ENCODE measurements at regions not wholly inside any gene's neighbourhood (a gene's known extent, or its start where the extent isn't known, plus 50 kb on each side); places are given as distances from the start of the nearest gene placed in this dataset.

DNA sequence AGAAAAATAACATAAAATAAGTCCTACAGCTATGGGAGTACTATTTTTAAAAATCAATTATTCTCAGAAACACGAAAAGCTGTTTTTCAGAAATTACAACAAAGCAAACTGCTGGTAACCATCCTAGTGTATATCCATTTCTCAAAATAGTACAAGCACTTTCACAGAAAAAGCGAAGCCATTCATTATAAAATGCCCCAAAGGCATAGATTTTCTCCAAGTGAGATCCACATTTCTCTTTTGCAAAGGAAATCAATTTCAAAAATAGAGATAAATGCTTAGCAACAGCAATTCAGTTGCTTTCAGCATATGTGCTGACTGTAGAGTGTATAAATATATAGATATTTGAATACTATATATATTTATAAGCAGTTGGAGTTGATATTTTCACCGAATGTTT is 1266.3 kb downstream of the SI start:
- no peaks in the 10 kb centered on the region for H3K36me3 Mint-ChIP-seq
- H3K36me3 ChIP-seq (ENCODE audit: control insufficient read depth, insufficient read depth, low read length): no peaks in the 10 kb centered on the region
- no peak overlapping the region for H3K4me3 Mint-ChIP-seq
- no peaks in the 10 kb centered on the region for H3K9me3 ChIP-seq (ENCODE audit: control insufficient read depth in 2 of 2, low read length in 2 of 2)
- no peak overlapping the region for H3K4me3 ChIP-seq (ENCODE audit: low read depth, low read length)
- ATAC-seq (ENCODE audit: low read depth in 2 of 2) (no peak), DNase-seq (no peak)
- no peaks in the 10 kb centered on the region for H3K27me3 Mint-ChIP-seq
- no peak overlapping the region for H3K27ac Mint-ChIP-seq
- H3K4me1 ChIP-seq (ENCODE audit: control insufficient read depth, insufficient read depth, low read length, poor library complexity, severe bottlenecking): no peaks in the 10 kb centered on the region
- H3K27ac ChIP-seq (ENCODE audit: insufficient read depth, low read length, poor library complexity, severe bottlenecking): no peak overlapping the region
- H3K9me3 Mint-ChIP-seq: peaks cover 0 to 18% (median 4%) of the 10 kb centered on the region in 7 donors
- H3K27me3 ChIP-seq (ENCODE audit: control insufficient read depth, insufficient read depth, low read length): no peaks in the 10 kb centered on the region
- no peaks in the 10 kb centered on the region for H3K4me1 Mint-ChIP-seq

DNA sequence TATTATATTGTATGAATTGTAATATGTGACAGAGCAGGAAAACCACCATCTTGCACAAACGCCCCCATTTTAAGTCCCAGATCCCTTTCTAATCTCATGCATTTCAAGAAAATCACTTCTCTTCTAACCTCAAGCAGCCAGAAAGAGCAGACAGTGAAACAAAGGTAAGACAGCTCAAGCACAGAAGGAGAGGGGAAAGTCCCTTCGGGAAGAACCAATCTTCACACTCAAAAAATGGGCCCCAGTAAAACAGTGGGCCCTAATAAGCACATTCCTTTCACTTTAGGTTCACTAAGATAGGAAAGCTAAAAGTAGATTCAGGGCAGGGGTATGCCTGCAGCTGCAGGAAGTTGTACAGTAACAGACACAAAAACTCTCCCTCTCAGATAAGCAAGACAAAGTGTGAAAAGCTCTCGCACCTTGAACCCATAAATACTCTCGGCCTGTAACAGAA is 1268.7 kb downstream of the SI start:
- H3K9me3 ChIP-seq (ENCODE audit: control insufficient read depth in 2 of 2, low read length in 2 of 2): no peaks in the 10 kb centered on the region
- ATAC-seq (ENCODE audit: low read depth in 2 of 2) (no peak), DNase-seq (no peak)
- H3K4me3 Mint-ChIP-seq: no peak overlapping the region
- H3K36me3 ChIP-seq (ENCODE audit: control insufficient read depth, insufficient read depth, low read length): no peaks in the 10 kb centered on the region
- no peaks in the 10 kb centered on the region for H3K36me3 Mint-ChIP-seq
- peaks cover 0 to 9% (median 4%) of the 10 kb centered on the region in 7 donors for H3K9me3 Mint-ChIP-seq
- no peaks in the 10 kb centered on the region for H3K4me1 Mint-ChIP-seq
- H3K27me3 Mint-ChIP-seq: no peaks in the 10 kb centered on the region
- no peak overlapping the region for H3K4me3 ChIP-seq (ENCODE audit: low read depth, low read length)
- H3K4me1 ChIP-seq (ENCODE audit: control insufficient read depth, insufficient read depth, low read length, poor library complexity, severe bottlenecking): no peaks in the 10 kb centered on the region
- no peak overlapping the region for H3K27ac Mint-ChIP-seq
- H3K27ac ChIP-seq (ENCODE audit: insufficient read depth, low read length, poor library complexity, severe bottlenecking): no peak overlapping the region
- H3K27me3 ChIP-seq (ENCODE audit: control insufficient read depth, insufficient read depth, low read length): no peaks in the 10 kb centered on the region

DNA sequence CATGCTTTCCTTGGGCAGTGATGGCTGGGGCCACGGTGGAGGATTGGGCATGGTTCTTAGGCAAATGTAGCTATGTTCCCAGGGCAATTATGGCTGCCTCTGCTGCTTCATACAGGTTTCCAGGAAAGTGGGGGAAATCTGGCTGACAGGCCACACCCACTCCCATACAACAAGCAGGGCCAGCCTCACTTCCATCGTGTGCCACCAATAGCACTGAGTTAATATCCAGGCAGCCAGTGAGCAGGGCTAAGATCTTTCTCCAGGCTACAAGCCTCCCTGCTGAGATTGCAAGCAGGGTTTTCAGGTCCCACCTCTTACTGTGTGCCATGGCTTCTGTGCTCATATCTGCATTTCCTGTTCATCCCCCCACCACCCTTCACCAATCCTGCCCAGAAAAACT is 1291.9 kb downstream of the SI start:
- Mint-ChIP-seq H3K9me3 (peaks cover 4 to 25% (median 10%) of the 10 kb centered on the region in 7 donors), H3K36me3 (no peaks in the 10 kb centered on the region), H3K4me3 (no peak overlapping the region), H3K27ac (no peak overlapping the region), H3K4me1 (no peaks in the 10 kb centered on the region), H3K27me3 (no peaks in the 10 kb centered on the region)
- Histone ChIP-seq H3K9me3 (ENCODE audit: control insufficient read depth in 2 of 2, low read length in 2 of 2) (peaks cover 0 to 12% of the 10 kb centered on the region in 2 experiments), H3K4me3 (ENCODE audit: low read depth, low read length) (no peak overlapping the region), H3K27ac (ENCODE audit: insufficient read depth, low read length, poor library complexity, severe bottlenecking) (no peak overlapping the region), H3K36me3 (ENCODE audit: control insufficient read depth, insufficient read depth, low read length) (no peaks in the 10 kb centered on the region), H3K27me3 (ENCODE audit: control insufficient read depth, insufficient read depth, low read length) (no peaks in the 10 kb centered on the region), H3K4me1 (ENCODE audit: control insufficient read depth, insufficient read depth, low read length, poor library complexity, severe bottlenecking) (no peaks in the 10 kb centered on the region)
- ATAC-seq (ENCODE audit: low read depth in 2 of 2) (no peak), DNase-seq (no peak)

DNA sequence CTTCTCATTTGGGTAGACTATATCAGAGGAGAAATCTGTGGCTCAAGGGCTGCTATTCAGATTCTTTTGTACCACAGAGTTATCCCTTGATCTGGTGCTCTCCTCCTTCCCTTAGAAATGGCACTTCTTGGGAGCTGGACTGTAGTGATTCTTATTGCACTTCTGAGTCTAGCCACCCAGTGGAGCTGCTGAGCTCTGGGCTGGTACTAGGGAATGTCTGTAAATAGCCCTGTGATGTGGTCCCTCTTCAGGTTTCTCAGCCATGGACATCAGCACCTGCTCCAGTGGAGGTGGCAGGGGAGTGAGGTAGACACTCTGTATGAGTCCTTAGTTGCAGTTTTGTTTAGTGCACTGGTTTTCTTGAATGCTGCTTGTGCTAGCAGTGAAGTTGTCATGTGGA is 1292.6 kb downstream of the SI start:
- Histone ChIP-seq H3K27ac (ENCODE audit: insufficient read depth, low read length, poor library complexity, severe bottlenecking) (no peak overlapping the region), H3K9me3 (ENCODE audit: control insufficient read depth in 2 of 2, low read length in 2 of 2) (peaks cover 0 to 10% of the 10 kb centered on the region in 2 experiments), H3K36me3 (ENCODE audit: control insufficient read depth, insufficient read depth, low read length) (no peaks in the 10 kb centered on the region), H3K4me1 (ENCODE audit: control insufficient read depth, insufficient read depth, low read length, poor library complexity, severe bottlenecking) (no peaks in the 10 kb centered on the region), H3K4me3 (ENCODE audit: low read depth, low read length) (no peak overlapping the region), H3K27me3 (ENCODE audit: control insufficient read depth, insufficient read depth, low read length) (no peaks in the 10 kb centered on the region)
- H3K36me3 Mint-ChIP-seq: no peaks in the 10 kb centered on the region
- no peaks in the 10 kb centered on the region for H3K4me1 Mint-ChIP-seq
- H3K27ac Mint-ChIP-seq: no peak overlapping the region
- H3K4me3 Mint-ChIP-seq: no peak overlapping the region
- no peak for ATAC-seq (ENCODE audit: low read depth in 2 of 2)
- DNase-seq: no peak
- peaks cover 5 to 30% (median 10%) of the 10 kb centered on the region in 7 donors for H3K9me3 Mint-ChIP-seq
- no peaks in the 10 kb centered on the region for H3K27me3 Mint-ChIP-seq

DNA sequence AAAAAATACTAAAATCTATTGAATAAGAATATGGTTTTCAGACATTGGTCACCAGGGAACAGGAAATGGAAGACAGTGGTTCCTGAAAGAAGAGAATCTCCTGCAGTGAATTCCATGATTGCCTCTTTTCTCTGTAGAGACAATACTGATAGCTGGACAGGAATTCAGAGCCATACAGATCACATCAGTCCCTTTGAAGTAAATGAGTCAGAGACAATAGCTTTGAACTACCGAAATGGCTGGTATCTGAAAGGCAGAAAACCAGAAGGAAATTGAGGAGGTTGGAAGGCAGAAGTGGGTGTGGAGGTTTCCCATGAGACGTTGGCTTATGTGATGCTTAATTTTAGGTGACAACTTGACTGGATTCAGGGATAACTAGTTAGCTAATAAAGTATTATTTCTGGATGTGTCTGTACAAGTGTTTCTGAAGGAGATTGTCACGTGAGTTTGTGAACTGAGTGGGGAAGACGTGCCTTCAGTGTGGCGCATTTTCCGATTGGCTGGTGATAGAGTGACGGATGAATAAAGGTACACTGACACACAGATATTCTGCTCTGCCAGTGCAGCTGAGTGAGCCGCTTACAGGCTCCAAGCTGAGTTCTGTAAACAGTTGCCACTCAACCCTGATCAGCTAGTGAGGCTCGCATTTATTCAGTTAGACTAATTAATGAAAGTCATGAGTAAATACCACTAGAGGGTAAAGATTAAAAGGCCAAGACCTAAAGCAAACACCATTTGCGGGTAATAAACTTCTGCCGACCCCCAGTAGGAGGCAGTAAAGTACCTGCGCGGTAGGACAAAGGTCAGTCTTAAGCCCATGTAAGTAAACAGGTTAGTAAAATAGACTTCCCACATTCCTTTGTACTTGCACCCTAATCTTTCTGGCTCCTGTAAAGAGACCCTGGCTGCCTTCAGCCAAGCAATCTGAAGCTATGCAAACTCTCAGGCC is 1298.6 kb downstream of the SI start:
- no peak overlapping the region for H3K27ac Mint-ChIP-seq
- H3K36me3 ChIP-seq (ENCODE audit: control insufficient read depth, insufficient read depth, low read length): no peaks in the 10 kb centered on the region
- peaks cover 0 to 35% (median 9%) of the 10 kb centered on the region in 7 donors for H3K9me3 Mint-ChIP-seq

DNA sequence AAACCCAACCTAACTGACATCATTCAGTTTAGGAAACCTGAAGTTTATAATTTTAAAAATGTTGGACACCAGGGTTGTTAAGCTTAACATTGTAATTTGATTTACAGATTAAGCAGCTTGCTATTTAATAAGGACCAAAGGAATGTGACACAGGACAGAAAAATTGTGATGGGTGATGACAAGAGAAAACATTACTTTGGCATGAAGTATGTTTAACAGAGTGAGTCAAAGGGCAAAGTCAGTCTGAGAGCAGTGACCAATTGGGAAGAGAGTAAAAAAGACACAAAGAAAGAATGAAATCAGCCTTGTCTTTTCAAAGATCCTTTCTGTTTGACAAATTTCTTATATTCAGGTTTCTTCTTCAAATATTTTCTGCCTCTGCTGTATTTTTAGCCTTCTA is 1301.6 kb downstream of the SI start:
- ATAC-seq (ENCODE audit: low read depth in 2 of 2): no peak
- peaks cover 0 to 11% of the 10 kb centered on the region in 2 experiments for H3K9me3 ChIP-seq (ENCODE audit: control insufficient read depth in 2 of 2, low read length in 2 of 2)
- Mint-ChIP-seq H3K36me3 (no peaks in the 10 kb centered on the region), H3K9me3 (peaks cover 0 to 40% (median 9%) of the 10 kb centered on the region in 7 donors), H3K27ac (no peak overlapping the region), H3K27me3 (no peaks in the 10 kb centered on the region), H3K4me3 (no peak overlapping the region), H3K4me1 (no peaks in the 10 kb centered on the region)
- H3K36me3 ChIP-seq (ENCODE audit: control insufficient read depth, insufficient read depth, low read length): no peaks in the 10 kb centered on the region
- DNase-seq: no peak
- no peak overlapping the region for H3K27ac ChIP-seq (ENCODE audit: insufficient read depth, low read length, poor library complexity, severe bottlenecking)
- H3K27me3 ChIP-seq (ENCODE audit: control insufficient read depth, insufficient read depth, low read length): no peaks in the 10 kb centered on the region
- no peak overlapping the region for H3K4me3 ChIP-seq (ENCODE audit: low read depth, low read length)
- H3K4me1 ChIP-seq (ENCODE audit: control insufficient read depth, insufficient read depth, low read length, poor library complexity, severe bottlenecking): no peaks in the 10 kb centered on the region

More for the DNA sequence above, 1298.6 kb downstream of the SI start:
- Mint-ChIP-seq H3K36me3 (no peaks in the 10 kb centered on the region), H3K4me1 (no peaks in the 10 kb centered on the region), H3K27me3 (no peaks in the 10 kb centered on the region), H3K4me3 (no peak overlapping the region)
- H3K27ac ChIP-seq (ENCODE audit: insufficient read depth, low read length, poor library complexity, severe bottlenecking): no peak overlapping the region
- no peaks in the 10 kb centered on the region for H3K4me1 ChIP-seq (ENCODE audit: control insufficient read depth, insufficient read depth, low read length, poor library complexity, severe bottlenecking)
- no peak overlapping the region for H3K4me3 ChIP-seq (ENCODE audit: low read depth, low read length)
- DNase-seq (no peak), ATAC-seq (ENCODE audit: low read depth in 2 of 2) (no peak)
- H3K9me3 ChIP-seq (ENCODE audit: control insufficient read depth in 2 of 2, low read length in 2 of 2): no peaks in the 10 kb centered on the region
- no peaks in the 10 kb centered on the region for H3K27me3 ChIP-seq (ENCODE audit: control insufficient read depth, insufficient read depth, low read length)

DNA sequence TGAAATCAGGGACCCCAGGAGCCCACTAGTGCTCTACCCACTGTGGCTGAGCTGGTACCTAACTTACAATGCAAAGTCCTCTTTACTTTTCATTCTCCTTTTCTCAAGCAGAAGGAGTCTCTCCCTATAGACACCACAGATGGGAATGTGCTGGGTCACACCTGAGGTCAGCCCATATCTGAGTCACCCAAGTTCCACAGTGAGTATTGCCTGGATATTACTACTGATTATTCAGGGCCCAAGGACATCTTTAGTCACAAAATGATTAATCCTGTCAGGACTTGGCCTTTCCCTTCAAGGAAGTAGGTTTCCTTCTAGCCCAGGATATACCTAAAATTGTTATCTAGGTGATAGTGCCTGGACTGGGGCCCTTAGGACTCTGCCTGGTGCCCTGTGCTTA is 1305.2 kb downstream of the SI start:
- Histone ChIP-seq H3K36me3 (ENCODE audit: control insufficient read depth, insufficient read depth, low read length) (no peaks in the 10 kb centered on the region), H3K9me3 (ENCODE audit: control insufficient read depth in 2 of 2, low read length in 2 of 2) (peaks cover 0 to 11% of the 10 kb centered on the region in 2 experiments), H3K4me3 (ENCODE audit: low read depth, low read length) (no peak overlapping the region), H3K27me3 (ENCODE audit: control insufficient read depth, insufficient read depth, low read length) (no peaks in the 10 kb centered on the region), H3K4me1 (ENCODE audit: control insufficient read depth, insufficient read depth, low read length, poor library complexity, severe bottlenecking) (no peaks in the 10 kb centered on the region), H3K27ac (ENCODE audit: insufficient read depth, low read length, poor library complexity, severe bottlenecking) (no peak overlapping the region)
- ATAC-seq (ENCODE audit: low read depth in 2 of 2) (no peak), DNase-seq (no peak)
- H3K4me1 Mint-ChIP-seq: no peaks in the 10 kb centered on the region
- H3K27me3 Mint-ChIP-seq: no peaks in the 10 kb centered on the region
- H3K9me3 Mint-ChIP-seq: peaks cover 0 to 31% (median 11%) of the 10 kb centered on the region in 7 donors
- H3K27ac Mint-ChIP-seq: no peak overlapping the region
- H3K36me3 Mint-ChIP-seq: no peaks in the 10 kb centered on the region
- no peak overlapping the region for H3K4me3 Mint-ChIP-seq

DNA sequence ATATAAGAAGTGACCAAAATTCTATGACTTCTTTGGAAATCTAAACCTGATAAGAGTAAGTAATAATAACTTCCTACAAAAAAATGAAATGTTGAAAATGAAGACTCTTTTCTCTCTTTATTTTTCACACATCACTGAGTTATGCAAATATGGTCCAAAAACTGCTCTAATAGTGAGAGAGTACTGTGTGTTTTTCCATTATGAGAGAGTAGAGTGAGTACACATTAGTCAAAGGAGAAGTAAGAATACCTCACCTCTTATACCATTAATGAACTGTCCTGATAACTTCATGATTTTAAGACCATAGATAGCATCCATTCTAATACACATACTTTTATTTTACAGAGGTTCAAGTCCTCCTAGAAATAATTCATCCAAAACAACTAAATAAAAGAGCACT is 1310.2 kb downstream of the SI start:
- Histone ChIP-seq H3K4me1 (ENCODE audit: control insufficient read depth, insufficient read depth, low read length, poor library complexity, severe bottlenecking) (no peaks in the 10 kb centered on the region), H3K27me3 (ENCODE audit: control insufficient read depth, insufficient read depth, low read length) (no peaks in the 10 kb centered on the region), H3K4me3 (ENCODE audit: low read depth, low read length) (no peak overlapping the region), H3K9me3 (ENCODE audit: control insufficient read depth in 2 of 2, low read length in 2 of 2) (peaks cover 2 to 4% of the 10 kb centered on the region in 2 experiments), H3K36me3 (ENCODE audit: control insufficient read depth, insufficient read depth, low read length) (no peaks in the 10 kb centered on the region), H3K27ac (ENCODE audit: insufficient read depth, low read length, poor library complexity, severe bottlenecking) (no peak overlapping the region)
- DNase-seq (no peak), ATAC-seq (ENCODE audit: low read depth in 2 of 2) (no peak)
- H3K4me1 Mint-ChIP-seq: no peaks in the 10 kb centered on the region
- H3K27ac Mint-ChIP-seq: no peak overlapping the region
- H3K27me3 Mint-ChIP-seq: no peaks in the 10 kb centered on the region
- peaks cover 0 to 25% (median 6%) of the 10 kb centered on the region in 7 donors for H3K9me3 Mint-ChIP-seq
- no peaks in the 10 kb centered on the region for H3K36me3 Mint-ChIP-seq
- H3K4me3 Mint-ChIP-seq: no peak overlapping the region

All from CD4-positive, CD25-positive, alpha-beta regulatory T cell (primary cell).